Stomach (tissue), 8 donors: ENCODE measurements at regions not wholly inside any gene's neighbourhood (a gene's known extent, or its start where the extent isn't known, plus 50 kb on each side); places are given as distances from the start of the nearest gene placed in this dataset.

ENCODE experiments used
- DNase-seq, 2 donors: peaks; one replicate each; pipeline versions ENCODE4 v3.0.0 to v3.0.0-alpha.2; 2013 to 2019
- H3K27ac ChIP-seq, 5 donors: fragments of 200-600 bp in 4 of 5; sonication (generic) in 4 of 5; one replicate each; pipeline ENCODE4 v1.5.1; 2013 to 2019; ENCODE audit warnings: mild to moderate bottlenecking in 1 of 5, moderate library complexity in 1 of 5
- H3K27me3 ChIP-seq, 3 donors: fragments of 200-600 bp; sonication (generic); one replicate each; pipeline ENCODE4 v1.5.1; 2017 to 2019; ENCODE audit warnings: mixed run types in 1 of 3
- H3K36me3 ChIP-seq, 4 donors: fragments of 200-600 bp; sonication (generic); 1 replicate in 3 of 4; 2 replicates in 1 of 4; pipeline ENCODE4 v1.5.1; 2016 to 2019
- H3K4me1 ChIP-seq, 4 donors: fragments of 200-600 bp; sonication (generic); one replicate each; pipeline ENCODE4 v1.5.1; 2016 to 2019
- H3K4me3 ChIP-seq, 4 donors: fragments of 200-600 bp; sonication (generic) in 3 of 4; one replicate each; pipeline ENCODE4 v1.5.1; 2016 to 2019; ENCODE audit warnings: mild to moderate bottlenecking in 1 of 4
- H3K9me3 ChIP-seq, 4 donors: fragments of 200-600 bp; sonication (generic); one replicate each; pipeline ENCODE4 v1.5.1; 2016 to 2019
- EP300 ChIP-seq: sonication (generic); formaldehyde crosslinking; IDR thresholded peaks from one replicate; pipeline ENCODE4 v1.6.1; 2017; ENCODE audit warnings: antibody characterized with exemption
- POLR2A ChIP-seq, 4 donors: fragments of 450-650 bp; IDR thresholded peaks; one replicate each; pipeline ENCODE4 v1.6.1; 2016; ENCODE audit warnings: antibody characterized with exemption in 4 of 4, control low read depth in 2 of 4, mild to moderate bottlenecking in 1 of 4, moderate library complexity in 1 of 4
- POLR2AphosphoS5 ChIP-seq, 3 donors: sonication (generic); formaldehyde crosslinking; IDR thresholded peaks; one replicate each; pipeline ENCODE4 v1.6.1; 2016; ENCODE audit warnings: antibody characterized with exemption in 3 of 3
- WGBS, 5 donors: extraction: QIAGEN DNeasy Blood & Tissue Kit in 3 of 5; methylation state at CpG; one replicate each; pipeline versions ENCODE4 v1.1.5 to v1.1.7; 2013 to 2018; 5-methylcytosine and 5-hydroxymethylcytosine counted together
- intact Hi-C: fragments of 100-400 bp; cut with DNase I; formaldehyde crosslinking; loops from one replicate; pipeline ENCODE4 v1.15.1; 2023; ENCODE audit warnings: low total_unique reads
- TF ChIP-seq, protein P1 (sequence below), 7 experiments: fragments of 450-650 bp in 4 of 7; fragments of 200-600 bp in 3 of 7; sonication (generic) in 3 of 7; IDR thresholded peaks; one replicate each; pipeline ENCODE4 v1.5.1; 2016 to 2019; ENCODE audit warnings: antibody characterized with exemption in 7 of 7, control low read depth in 2 of 7, mild to moderate bottlenecking in 1 of 7
- donor health status: healthy with polysubstance abuse.
- donor health status: Bipolar disorder and iron deficiency.
- donor health status: healthy.

GRCh38 chr12:107843351-107844311 is 69.1 kb downstream of the ASCL4 start:
- Histone ChIP-seq H3K27ac (peak overlapping the region in 3 of 5 donors; percentile 9 to 34 (median 16)), H3K9me3 (no peaks in the 10 kb centered on the region), H3K36me3 (no peaks in the 10 kb centered on the region), H3K27me3 (peaks cover 8 to 73% (median 37%) of the 10 kb centered on the region in 3 donors), H3K4me1 (peaks cover 15 to 34% (median 29%) of the 10 kb centered on the region in 4 donors), H3K4me3 (peak overlapping the region; percentile 36 to 56 (median 45))
- WGBS, 5 donors: 2 to 7% (median 2%) methylated on average over 28 to 59 of the region's 59 CpGs
- peak in 1 of 2 donors; percentile 17 for DNase-seq
- intact Hi-C loops: no loop called here
- TF ChIP-seq EP300: no peak
- TF ChIP-seq, protein P1, sequence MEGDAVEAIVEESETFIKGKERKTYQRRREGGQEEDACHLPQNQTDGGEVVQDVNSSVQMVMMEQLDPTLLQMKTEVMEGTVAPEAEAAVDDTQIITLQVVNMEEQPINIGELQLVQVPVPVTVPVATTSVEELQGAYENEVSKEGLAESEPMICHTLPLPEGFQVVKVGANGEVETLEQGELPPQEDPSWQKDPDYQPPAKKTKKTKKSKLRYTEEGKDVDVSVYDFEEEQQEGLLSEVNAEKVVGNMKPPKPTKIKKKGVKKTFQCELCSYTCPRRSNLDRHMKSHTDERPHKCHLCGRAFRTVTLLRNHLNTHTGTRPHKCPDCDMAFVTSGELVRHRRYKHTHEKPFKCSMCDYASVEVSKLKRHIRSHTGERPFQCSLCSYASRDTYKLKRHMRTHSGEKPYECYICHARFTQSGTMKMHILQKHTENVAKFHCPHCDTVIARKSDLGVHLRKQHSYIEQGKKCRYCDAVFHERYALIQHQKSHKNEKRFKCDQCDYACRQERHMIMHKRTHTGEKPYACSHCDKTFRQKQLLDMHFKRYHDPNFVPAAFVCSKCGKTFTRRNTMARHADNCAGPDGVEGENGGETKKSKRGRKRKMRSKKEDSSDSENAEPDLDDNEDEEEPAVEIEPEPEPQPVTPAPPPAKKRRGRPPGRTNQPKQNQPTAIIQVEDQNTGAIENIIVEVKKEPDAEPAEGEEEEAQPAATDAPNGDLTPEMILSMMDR (IDR thresholded peaks at IDR 0.05): no peak
- no peak for TF ChIP-seq POLR2AphosphoS5 (IDR thresholded peaks at IDR 0.05)
- TF ChIP-seq POLR2A (IDR thresholded peaks at IDR 0.05): no peak

DNA sequence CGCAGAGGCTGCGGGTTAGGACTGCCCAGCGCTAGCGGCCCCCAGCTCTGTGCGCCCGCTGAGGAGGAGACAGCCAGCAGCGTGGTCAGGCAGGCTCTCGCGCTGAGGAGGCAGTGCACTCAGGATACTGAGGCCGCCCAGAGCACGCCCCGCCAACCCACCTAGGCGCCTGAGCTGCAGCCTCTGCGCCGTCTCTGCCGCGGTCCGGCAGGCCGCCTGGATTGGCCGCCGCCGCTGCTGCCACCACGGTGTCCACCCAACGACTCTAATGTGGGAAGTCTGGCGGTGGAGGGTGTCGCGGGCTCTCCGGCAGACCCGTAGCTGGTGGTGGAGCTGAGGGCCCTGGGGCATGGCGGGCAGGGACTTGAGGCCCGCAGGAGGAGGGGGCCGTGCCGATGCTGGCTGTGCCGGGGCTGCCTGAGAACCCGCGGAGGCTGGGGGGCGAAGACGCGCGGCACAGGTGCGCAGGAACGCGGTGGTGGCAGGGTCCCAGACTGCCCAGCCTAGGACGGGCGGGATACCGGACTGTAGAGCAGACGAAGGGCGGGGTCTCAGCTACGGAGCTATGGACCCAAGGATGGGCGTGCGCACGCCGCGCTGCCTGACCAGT is 69.9 kb downstream of the ASCL4 start:
- 1 to 5% (median 3%) methylated on average over 21 to 54 of the region's 54 CpGs for WGBS, 5 donors

GRCh38 chr12:107845226-107845979 is 70.9 kb downstream of the ASCL4 start:
- Histone ChIP-seq H3K27me3 (peaks cover 8 to 74% (median 37%) of the 10 kb centered on the region in 3 donors), H3K4me3 (peak overlapping the region in 2 of 4 donors; percentile 36 to 56), H3K4me1 (peaks cover 15 to 34% (median 29%) of the 10 kb centered on the region in 4 donors), H3K9me3 (no peaks in the 10 kb centered on the region), H3K36me3 (no peaks in the 10 kb centered on the region), H3K27ac (peak overlapping the region in 1 of 5 donors; percentile 24)
- TF ChIP-seq POLR2AphosphoS5 (IDR thresholded peaks at IDR 0.05) (no peak), POLR2A (IDR thresholded peaks at IDR 0.05) (no peak), EP300 (no peak)
- TF ChIP-seq, protein P1 (IDR thresholded peaks at IDR 0.05): no peak
- intact Hi-C loops: no loop called here
- WGBS, 5 donors: 8 to 18% (median 11%) methylated on average over 15 to 51 of the region's 51 CpGs
- DNase-seq: no peak

More for the DNA sequence above, 69.9 kb downstream of the ASCL4 start:
- Histone ChIP-seq H3K4me3 (peak overlapping the region; percentile 36 to 56 (median 45)), H3K4me1 (peaks cover 15 to 34% (median 29%) of the 10 kb centered on the region in 4 donors), H3K36me3 (no peaks in the 10 kb centered on the region), H3K27ac (peak overlapping the region in 2 of 5 donors; percentile 9 to 12), H3K27me3 (peaks cover 8 to 79% (median 37%) of the 10 kb centered on the region in 3 donors), H3K9me3 (no peaks in the 10 kb centered on the region)
- peak; percentile 7 to 33 for DNase-seq
- TF ChIP-seq POLR2AphosphoS5 (IDR thresholded peaks at IDR 0.05): no peak
- no peak for TF ChIP-seq POLR2A (IDR thresholded peaks at IDR 0.05)
- TF ChIP-seq, protein P1 (IDR thresholded peaks at IDR 0.05): no peak
- TF ChIP-seq EP300: no peak
- intact Hi-C loops: no loop called here
